IMR-90 (cell line): ENCODE measurements at regions not wholly inside any gene's neighbourhood (a gene's known extent, or its start where the extent isn't known, plus 50 kb on each side); places are given as distances from the start of the nearest gene placed in this dataset.

Experiments used
- ATAC-seq: fragments of 200-7000 bp; cut with Tn5 transposase; 2 replicates; pipeline ENCODE4 v1.9.1; 2020; ENCODE audit warnings: low read depth, mild to moderate bottlenecking, moderate library complexity
- BruUV-seq: library from RNA; stranded (reverse); fragments of 400-500 nt; replicated peaks from 2 replicates; lab custom pipeline; 2021; lab: Mats Ljungman, UMichigan
- CTCF ChIA-PET: fragments of 300-600 bp; formaldehyde crosslinking; extraction: SDS; loops from one replicate; lab custom pipeline; 2021; ENCODE audit warnings: antibody characterized with exemption; lab: Yijun Ruan, JAX
- POLR2A ChIA-PET: fragments of 300-600 bp; sonication (Branson Sonifier 250); formaldehyde crosslinking; loops from one replicate; lab custom pipeline; 2022; ENCODE audit warnings: antibody characterized with exemption; ENCODE audit not compliant: unreplicated experiment; lab: Charles Lee
- DNase-seq: peaks from one replicate; pipeline ENCODE4 v3.0.0; 2013
- H2AFZ ChIP-seq: replicated peaks from 2 replicates; pipeline ENCODE3; 2013; ENCODE audit warnings: low read length, mild to moderate bottlenecking; ENCODE audit not compliant: poor library complexity
- H2AK5ac ChIP-seq: 2 replicates; pipeline ENCODE4 v1.6.1; 2013; ENCODE audit warnings: low read depth, low read length, inconsistent platforms
- H2AK9ac ChIP-seq: replicated peaks from 2 replicates; pipeline ENCODE3; 2013; ENCODE audit warnings: mild to moderate bottlenecking, low read depth, low read length, moderate library complexity; ENCODE audit not compliant: poor library complexity
- H2BK120ac ChIP-seq: 2 replicates; pipeline ENCODE4 v1.6.1; 2013; ENCODE audit warnings: low read depth, low read length, inconsistent platforms
- H2BK15ac ChIP-seq: 3 replicates; pipeline ENCODE4 v1.6.1; 2013; ENCODE audit warnings: low read depth, low read length, inconsistent platforms
- H2BK20ac ChIP-seq: 2 replicates; pipeline ENCODE4 v1.6.1; 2013; ENCODE audit warnings: low read depth, mild to moderate bottlenecking, inconsistent platforms, low read length, moderate library complexity
- H2BK5ac ChIP-seq: 2 replicates; pipeline ENCODE4 v1.6.1; 2013; ENCODE audit warnings: mild to moderate bottlenecking, low read depth, low read length, inconsistent platforms; ENCODE audit not compliant: poor library complexity, severe bottlenecking
- H3K14ac ChIP-seq: replicated peaks from 2 replicates; pipeline ENCODE4 v1.6.1; 2013; ENCODE audit warnings: low read depth, low read length, inconsistent platforms
- H3K18ac ChIP-seq: 2 replicates; pipeline ENCODE4 v1.6.1; 2013; ENCODE audit warnings: low read depth, low read length, control low read depth
- H3K23ac ChIP-seq: 2 replicates; pipeline ENCODE4 v1.6.1; 2013; ENCODE audit warnings: low read depth, low read length, inconsistent platforms
- H3K27ac ChIP-seq: 2 replicates; pipeline ENCODE4 v1.5.1; 2013; ENCODE audit warnings: mild to moderate bottlenecking, control low read depth, low read length; ENCODE audit not compliant: insufficient read depth
- H3K27me3 ChIP-seq: 2 replicates; pipeline ENCODE4 v1.6.1; 2013; ENCODE audit warnings: low read length; ENCODE audit not compliant: control insufficient read depth, insufficient read depth
- H3K36me3 ChIP-seq: 2 replicates; pipeline ENCODE4 v1.6.1; 2013; ENCODE audit warnings: low read length, mixed read lengths; ENCODE audit not compliant: control insufficient read depth, insufficient read depth
- H3K4ac ChIP-seq: 2 replicates; pipeline ENCODE4 v1.6.1; 2013; ENCODE audit warnings: low read depth, low read length, inconsistent platforms
- H3K4me1 ChIP-seq: 2 replicates; pipeline ENCODE4 v1.6.1; 2013; ENCODE audit warnings: low read length, mixed read lengths; ENCODE audit not compliant: control insufficient read depth, insufficient read depth
- H3K4me2 ChIP-seq: 2 replicates; pipeline ENCODE4 v1.6.1; 2013; ENCODE audit warnings: low read depth, mild to moderate bottlenecking, control low read depth, low read length, moderate library complexity
- H3K4me3 ChIP-seq: 2 replicates; pipeline ENCODE4 v1.5.1; 2013; ENCODE audit warnings: low read depth, mild to moderate bottlenecking, control low read depth, low read length, moderate library complexity; ENCODE audit not compliant: insufficient read depth
- H3K56ac ChIP-seq: 2 replicates; pipeline ENCODE4 v1.6.1; 2013; ENCODE audit warnings: low read length, inconsistent platforms; ENCODE audit not compliant: insufficient read depth; ENCODE audit errors: extremely low read depth
- H3K79me1 ChIP-seq, 2 experiments: 2 replicates each; pipeline ENCODE4 v1.6.1; 2013; ENCODE audit warnings: low read length in 2 of 2, inconsistent platforms in 1 of 2, low read depth in 1 of 2
- H3K9ac ChIP-seq: 2 replicates; pipeline ENCODE4 v1.6.1; 2013; ENCODE audit warnings: low read depth, low read length, control low read depth
- H3K9me1 ChIP-seq: 2 replicates; pipeline ENCODE4 v1.6.1; 2013; ENCODE audit warnings: low read length, inconsistent platforms; ENCODE audit not compliant: insufficient read depth
- H3K9me3 ChIP-seq: 2 replicates; pipeline ENCODE4 v1.6.1; 2013; ENCODE audit warnings: low read length; ENCODE audit not compliant: control insufficient read depth, insufficient read depth
- H4K20me1 ChIP-seq: 2 replicates; pipeline ENCODE4 v1.6.1; 2013; ENCODE audit warnings: low read length, inconsistent platforms; ENCODE audit not compliant: insufficient read depth
- H4K5ac ChIP-seq: 2 replicates; pipeline ENCODE4 v1.6.1; 2013; ENCODE audit warnings: mild to moderate bottlenecking, low read depth, low read length, control low read depth
- H4K8ac ChIP-seq, 2 experiments: 2 replicates each; pipeline ENCODE4 v1.6.1; 2013; ENCODE audit warnings: low read depth in 2 of 2, low read length in 2 of 2, control low read depth in 1 of 2, inconsistent platforms in 1 of 2
- H4K91ac ChIP-seq: 2 replicates; pipeline ENCODE4 v1.6.1; 2013; ENCODE audit warnings: low read depth, low read length, inconsistent platforms; ENCODE audit not compliant: insufficient read depth
- CEBPB ChIP-seq: IDR thresholded peaks from 2 replicates; pipeline ENCODE4 v1.6.1; 2012; ENCODE audit warnings: low read depth, low read length, improper control_type of control experiment
- MAZ ChIP-seq: IDR thresholded peaks from 2 replicates; pipeline ENCODE4 v1.6.1; 2012; ENCODE audit warnings: low read depth, mild to moderate bottlenecking, low read length, improper control_type of control experiment, moderate library complexity, borderline replicate concordance
- RFX5 ChIP-seq: IDR thresholded peaks from 2 replicates; pipeline ENCODE4 v1.8.0; 2012; ENCODE audit warnings: low read depth, mild to moderate bottlenecking, low read length, moderate library complexity
- WGBS, 2 experiments: methylation state at CpG; one replicate each; pipeline versions ENCODE4 v1.1.5 to v1.1.7; 2013; ENCODE audit warnings: missing lambda C conversion rate in 2 of 2; ENCODE audit not compliant: insufficient read length in 1 of 2; ENCODE audit errors: extremely low coverage in 2 of 2; 5-methylcytosine and 5-hydroxymethylcytosine counted together
- dilution Hi-C: fragments of 300-500 bp; cut with HindIII; formaldehyde crosslinking; loops from one replicate; pipeline ENCODE4 v1.14.3; 2018; ENCODE audit warnings: low sequenced_read_pairs; ENCODE audit not compliant: unreplicated experiment
- in situ Hi-C: fragments of 300-500 bp; cut with MboI; formaldehyde crosslinking; loops from 3 replicates; pipeline ENCODE4 v1.14.3; 2019; ENCODE audit warnings: low sequenced_read_pairs, inconsistent platforms, mixed read lengths
- intact Hi-C: fragments of 100-400 bp; cut with micrococcal nuclease; formaldehyde crosslinking; loops from 2 replicates; pipeline ENCODE4 v1.10.0; 2022

- no peaks in the 10 kb centered on the region for H3K27me3 ChIP-seq
Observed at GRCh38 chr14:41505491-41505890, 101.2 kb upstream of the LRFN5 start.

More at GRCh38 chr14:41505491-41505890, 101.2 kb upstream of the LRFN5 start:
- Histone ChIP-seq H3K79me1 (no peaks in the 10 kb centered on the region), H3K9me3 (no peaks in the 10 kb centered on the region), H3K4ac (no peak overlapping the region), H3K56ac (no peak overlapping the region), H3K9me1 (no peaks in the 10 kb centered on the region), H2BK5ac (no peak overlapping the region), H3K4me3 (no peak overlapping the region), H2BK120ac (no peak overlapping the region), H4K20me1 (no peaks in the 10 kb centered on the region), H3K4me2 (no peak overlapping the region), H3K4me1 (no peaks in the 10 kb centered on the region), H3K36me3 (no peaks in the 10 kb centered on the region), H4K91ac (no peak overlapping the region), H3K18ac (no peak overlapping the region), H3K27ac (no peak overlapping the region), H4K8ac (no peak overlapping the region), H2AFZ (no peak overlapping the region), H2BK20ac (no peak overlapping the region), H3K9ac (no peak overlapping the region), H2BK15ac (no peak overlapping the region), H2AK9ac (no peak overlapping the region), H4K5ac (no peak overlapping the region), H2AK5ac (no peak overlapping the region), H3K14ac (no peak overlapping the region), H3K23ac (no peak overlapping the region)
- no peak for ATAC-seq
- dilution Hi-C loops (no loop called here), in situ Hi-C loops (no loop called here), intact Hi-C loops (no loop called here)
- WGBS, 2 experiments = no CpG with 5 or more reads among the region's 2 CpGs
- POLR2A ChIA-PET = no interaction called here
- BruUV-seq = no TSS peak
- DNase-seq = no peak
- TF ChIP-seq RFX5 (no peak), MAZ (no peak), CEBPB (no peak)
- CTCF ChIA-PET = no interaction called here
